Endothelial cell of umbilical vein (primary cell): ENCODE measurements at regions not wholly inside any gene's neighbourhood (a gene's known extent, or its start where the extent isn't known, plus 50 kb on each side); places are given as distances from the start of the nearest gene placed in this dataset.

Experiments used
- BruUV-seq: library from RNA; stranded (reverse); fragments of 400-500 nt; replicated peaks from 2 replicates; lab custom pipeline; 2021; lab: Mats Ljungman, UMichigan
- CTCF ChIA-PET: fragments of 300-600, 350-600 bp; sonication (Branson Sonifier 250); formaldehyde crosslinking; loops from one replicate; lab custom pipeline; 2021; ENCODE audit warnings: antibody characterized with exemption, inconsistent platforms; lab: Charles Lee
- POLR2A ChIA-PET: fragments of 300-600, 350-600 bp; sonication (Branson Sonifier 250); formaldehyde crosslinking; loops from one replicate; lab custom pipeline; 2021; ENCODE audit warnings: antibody characterized with exemption, inconsistent platforms; lab: Charles Lee
- DNase-seq: peaks from one replicate; pipeline ENCODE4 v3.0.0-alpha.2; 2011; ENCODE audit warnings: low read depth, low spot score
- FAIRE-seq: peaks from 2 replicates; lab custom pipeline; 2011; peaks lifted over from hg19 to GRCh38; lab: Jason Lieb, UNC
- H2AFZ ChIP-seq: 2 replicates; pipeline ENCODE4 v1.6.0; 2012; ENCODE audit warnings: low read depth, low read length, control low read depth, inconsistent platforms
- H3K27ac ChIP-seq: 2 replicates; pipeline ENCODE4 v1.5.1; 2011; ENCODE audit warnings: low read depth, mild to moderate bottlenecking, control low read depth, low read length, moderate library complexity; ENCODE audit not compliant: insufficient read depth
- H3K27me3 ChIP-seq, 2 experiments: 2 replicates each; pipeline versions ENCODE4 v1.6.0 to v1.6.1; 2011; ENCODE audit warnings: low read length in 2 of 2, mixed read lengths in 1 of 2; ENCODE audit not compliant: control insufficient read depth in 2 of 2, insufficient read depth in 2 of 2
- H3K36me3 ChIP-seq, 2 experiments: 2 replicates in 1 of 2; 3 replicates in 1 of 2; pipeline ENCODE4 v1.5.1; 2011; ENCODE audit warnings: low read length in 2 of 2, mild to moderate bottlenecking in 1 of 2, moderate library complexity in 1 of 2; ENCODE audit not compliant: control insufficient read depth in 2 of 2, insufficient read depth in 2 of 2; ENCODE audit errors: extremely low read depth in 1 of 2
- H3K4me1 ChIP-seq: 3 replicates; pipeline ENCODE4 v1.5.1; 2011; ENCODE audit warnings: mild to moderate bottlenecking, low read length; ENCODE audit not compliant: control insufficient read depth, insufficient read depth; ENCODE audit errors: extremely low read depth
- H3K4me2 ChIP-seq: 2 replicates; pipeline ENCODE4 v1.6.1; 2011; ENCODE audit warnings: low read length, control low read depth, mixed read lengths; ENCODE audit not compliant: insufficient read depth
- H3K4me3 ChIP-seq, 3 experiments: fragments of 200-600 bp in 1 of 3; sonication (generic), shearing (Covaris generic) in 1 of 3; replicated peaks in 1 of 3; 2 replicates each; pipeline ENCODE4 v1.5.1; 2011 to 2016; ENCODE audit warnings: control low read depth in 3 of 3, low read length in 3 of 3, mild to moderate bottlenecking in 2 of 3, inconsistent platforms in 1 of 3, low read depth in 1 of 3, moderate library complexity in 1 of 3; ENCODE audit not compliant: insufficient read depth in 1 of 3
- H3K79me2 ChIP-seq: 2 replicates; pipeline ENCODE4 v1.6.0; 2012; ENCODE audit warnings: low read length, inconsistent platforms; ENCODE audit not compliant: control insufficient read depth, insufficient read depth
- H3K9ac ChIP-seq: replicated peaks from 2 replicates; pipeline ENCODE3; 2011; ENCODE audit warnings: low read length, control low read depth; ENCODE audit not compliant: insufficient read depth; ENCODE audit errors: extremely low read depth
- H3K9me1 ChIP-seq: replicated peaks from 3 replicates; pipeline ENCODE4 v1.6.0; 2011; ENCODE audit warnings: mild to moderate bottlenecking, low read length; ENCODE audit not compliant: control insufficient read depth, insufficient read depth; ENCODE audit errors: extremely low read depth
- H3K9me3 ChIP-seq: replicated peaks from 2 replicates; pipeline ENCODE4 v1.5.1; 2012; ENCODE audit warnings: low read length, inconsistent platforms; ENCODE audit not compliant: control insufficient read depth, insufficient read depth
- H4K20me1 ChIP-seq: replicated peaks from 2 replicates; pipeline ENCODE3; 2011; ENCODE audit warnings: mild to moderate bottlenecking, low read length; ENCODE audit not compliant: control insufficient read depth, insufficient read depth; ENCODE audit errors: extremely low read depth
- CTCF ChIP-seq, 2 donors: IDR thresholded peaks; 1 replicate in 1 of 2; 2 replicates in 1 of 2; pipeline ENCODE4 v1.5.1; 2011; ENCODE audit warnings: low read length in 2 of 2, mild to moderate bottlenecking in 2 of 2, moderate library complexity in 2 of 2, control low read depth in 1 of 2, inconsistent platforms in 1 of 2, low read depth in 1 of 2; ENCODE audit not compliant: insufficient read depth in 1 of 2; ENCODE audit errors: extremely low read depth in 1 of 2
- GATA2 ChIP-seq: IDR thresholded peaks from 2 replicates; pipeline ENCODE4 v1.7.0; 2011; ENCODE audit warnings: low read depth, mild to moderate bottlenecking, moderate library complexity, mixed read lengths, low read length; ENCODE audit not compliant: insufficient read length, insufficient read depth
- JUN ChIP-seq: IDR thresholded peaks from 2 replicates; pipeline ENCODE4 v1.6.1; 2011; ENCODE audit warnings: borderline replicate concordance, low read depth; ENCODE audit not compliant: insufficient read length, insufficient read depth
- MAX ChIP-seq: IDR thresholded peaks from 2 replicates; pipeline ENCODE4 v1.6.1; 2011; ENCODE audit not compliant: insufficient read depth, insufficient read length
- POLR2A ChIP-seq: IDR thresholded peaks from 2 replicates; pipeline ENCODE4 v1.6.1; 2012; ENCODE audit warnings: low read depth, mild to moderate bottlenecking, control low read depth, low read length
- POLR2AphosphoS5 ChIP-seq: IDR thresholded peaks from 2 replicates; pipeline ENCODE4 v1.6.1; 2012; ENCODE audit warnings: low read depth, mild to moderate bottlenecking, control low read depth, low read length, moderate library complexity; ENCODE audit not compliant: insufficient read depth
- dilution Hi-C: fragments of 300-500 bp; cut with MboI; formaldehyde crosslinking; loops from one replicate; pipeline ENCODE4 v1.15.0; 2019; ENCODE audit warnings: low sequenced_read_pairs; ENCODE audit not compliant: extremely low pct_ligation_motif_present
- intact Hi-C: fragments of 100-400 bp; cut with micrococcal nuclease; formaldehyde crosslinking; loops from one replicate; pipeline ENCODE4 v1.10.0; 2022

- intact Hi-C loops: no loop called here
- FAIRE-seq: no peak
These were observed 442.8 kb upstream of the SYT4 start for GRCh38 chr18:43720041-43720440.

More at GRCh38 chr18:43720041-43720440, 442.8 kb upstream of the SYT4 start:
- Histone ChIP-seq H3K4me2 (no peak overlapping the region), H3K9me1 (no peaks in the 10 kb centered on the region), H3K27me3 (no peaks in the 10 kb centered on the region), H3K36me3 (no peaks in the 10 kb centered on the region), H3K9me3 (no peaks in the 10 kb centered on the region), H2AFZ (no peak overlapping the region), H3K4me3 (no peak overlapping the region), H4K20me1 (no peaks in the 10 kb centered on the region), H3K79me2 (no peaks in the 10 kb centered on the region), H3K27ac (no peak overlapping the region), H3K9ac (no peak overlapping the region), H3K4me1 (no peaks in the 10 kb centered on the region)
- dilution Hi-C loops: no loop called here
- ChIA-PET POLR2A (no interaction called here), CTCF (no interaction called here)
- DNase-seq: no peak
- TF ChIP-seq MAX: no peak
- TF ChIP-seq JUN: no peak
- TF ChIP-seq GATA2: no peak
- TF ChIP-seq POLR2A: no peak
- TF ChIP-seq CTCF (IDR thresholded peaks at IDR 0.05; ENCODE audit: extremely low read depth in 1 of 2, insufficient read depth in 1 of 2, low read depth in 1 of 2, low read length in 2 of 2): no peak
- no peak for TF ChIP-seq POLR2AphosphoS5
- no TSS peak for BruUV-seq
